ENCODE measurements at regions not wholly inside any gene's neighbourhood (a gene's known extent, or its start where the extent isn't known, plus 50 kb on each side); places are given as distances from the start of the nearest gene placed in this dataset.

DNA sequence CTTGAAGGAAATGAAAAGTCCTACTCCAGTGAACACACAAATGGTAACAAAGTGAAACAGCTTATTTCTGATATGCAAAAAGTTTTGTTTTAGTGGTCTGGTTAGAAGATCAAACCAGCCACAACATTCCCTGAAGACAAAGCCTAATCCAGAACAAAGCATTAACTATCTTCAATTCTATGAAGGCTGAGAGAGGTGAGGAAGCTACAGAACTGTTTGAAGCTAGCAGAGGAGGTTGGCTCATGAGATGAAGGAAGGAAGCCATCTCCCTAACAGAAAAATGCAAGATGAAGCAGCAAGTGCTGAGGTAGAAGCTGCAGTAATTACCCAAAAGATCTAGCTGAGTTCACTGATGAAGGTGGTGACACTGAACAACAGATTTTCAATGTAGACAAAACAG, 168.4 kb downstream of the IGLL1 start:
- Histone ChIP-seq H4K8ac (ENCODE audit: extremely low read depth, insufficient read depth, low read length) (no peak overlapping the region), H3K9me3 (ENCODE audit: insufficient read depth in 2 of 2, low read depth in 1 of 2, low read length in 1 of 2) (no peaks in the 10 kb centered on the region), H3K27ac (ENCODE audit: low read depth, low read length) (no peak overlapping the region), H4K91ac (replicated peaks; ENCODE audit: insufficient read length, low read length) (no peak overlapping the region), H2AK5ac (ENCODE audit: low read depth, low read length) (no peak overlapping the region), H2AFZ (ENCODE audit: low read length) (no peak overlapping the region), H3K4me2 (ENCODE audit: insufficient read depth in 1 of 2, low read depth in 2 of 2, low read length in 2 of 2) (no peak overlapping the region), H2BK20ac (ENCODE audit: low read length) (no peak overlapping the region), H3K4me3 (ENCODE audit: extremely low read depth in 1 of 4, insufficient read depth in 2 of 4, low read depth in 3 of 4, low read length in 4 of 4) (no peak overlapping the region), H2BK12ac (ENCODE audit: low read depth, low read length) (no peak overlapping the region), H3K14ac (ENCODE audit: insufficient read length) (no peak overlapping the region), H3K56ac (replicated peaks; ENCODE audit: insufficient read length, low read depth, low read length) (no peak overlapping the region), H3K23me2 (ENCODE audit: low read depth, low read length) (no peaks in the 10 kb centered on the region), H3K79me1 (ENCODE audit: low read depth, low read length) (no peaks in the 10 kb centered on the region), H3K36me3 (ENCODE audit: control insufficient read depth in 2 of 4, insufficient read depth in 4 of 4, low read length in 3 of 4) (no peaks in the 10 kb centered on the region), H3K27me3 (replicated peaks in 1 of 4; ENCODE audit: control insufficient read depth in 3 of 4, extremely low read depth in 1 of 4, insufficient read depth in 3 of 4, low read length in 3 of 4) (peaks cover 0 to 6% (median under 1%) of the 10 kb centered on the region in 4 experiments; a peak in 2 of 7 replicates), H3K23ac (ENCODE audit: insufficient read length) (no peak overlapping the region), H3K4ac (replicated peaks; ENCODE audit: insufficient read length, low read depth, low read length) (no peak overlapping the region), H2BK5ac (ENCODE audit: low read depth, low read length) (no peak overlapping the region), H2BK120ac (replicated peaks; ENCODE audit: low read depth, low read length) (no peak overlapping the region), H3K79me2 (ENCODE audit: control insufficient read depth in 1 of 2, insufficient read depth in 2 of 2, low read length in 2 of 2) (no peaks in the 10 kb centered on the region), H3K4me1 (replicated peaks in 1 of 4; ENCODE audit: control insufficient read depth in 3 of 4, insufficient read depth in 4 of 4, low read length in 3 of 4) (no peaks in the 10 kb centered on the region; a peak in 2 of 7 replicates), H4K5ac (ENCODE audit: insufficient read length, low read depth, low read length) (no peak overlapping the region), H3K9ac (replicated peaks in 1 of 4; ENCODE audit: extremely low read depth in 1 of 4, low read depth in 3 of 4, low read length in 3 of 4) (no peak overlapping the region), H2BK15ac (ENCODE audit: low read length) (no peak overlapping the region), H3K18ac (ENCODE audit: extremely low read depth, low read length) (no peak overlapping the region), H4K20me1 (replicated peaks in 1 of 2; ENCODE audit: control insufficient read depth in 1 of 2, insufficient read depth in 2 of 2, low read length in 2 of 2) (no peaks in the 10 kb centered on the region)
- POLR2A ChIA-PET (ENCODE audit: partially characterized antibody), result no interaction called here
- no peak for DNase-seq (ENCODE audit: low read depth in 1 of 2, low spot score in 2 of 2)
- CTCF ChIA-PET (ENCODE audit: partially characterized antibody), result interaction anchor here (0.8 to 1.5 kb wide), 5 partner anchors 10 to 127 kb away, joined by 3 to 4 read pairs (median 3); no protein-coding TSS in a partner anchor
- FAIRE-seq, result no peak
- TF ChIP-seq CTBP2 (IDR thresholded peaks at IDR 0.05; ENCODE audit: borderline replicate concordance, insufficient read depth, insufficient read length, low read length) (no peak), KDM5A (IDR thresholded peaks at IDR 0.05; ENCODE audit: low read length) (no peak), MAFK (IDR thresholded peaks at IDR 0.05; ENCODE audit: low read depth, low read length) (no peak), POLR2A (IDR thresholded peaks at IDR 0.05; ENCODE audit: control extremely low read depth in 1 of 2, low read depth in 2 of 2, low read length in 2 of 2) (no peak), BCL11A (IDR thresholded peaks at IDR 0.05; ENCODE audit: low read depth in 2 of 2, low read length in 2 of 2) (no peak), RNF2 (IDR thresholded peaks at IDR 0.05; ENCODE audit: borderline replicate concordance, low read depth, low read length, missing control alignments, poor library complexity, severe bottlenecking) (no peak), CHD1 (IDR thresholded peaks at IDR 0.05; ENCODE audit: low read depth, low read length) (no peak), TAF1 (IDR thresholded peaks at IDR 0.05; ENCODE audit: low read depth, low read length) (no peak), BRCA1 (IDR thresholded peaks at IDR 0.05; ENCODE audit: low read depth, low read length) (no peak), NANOG (IDR thresholded peaks at IDR 0.05; ENCODE audit: insufficient read depth, low read depth, low read length, poor library complexity, severe bottlenecking) (no peak), ZNF274 (IDR thresholded peaks at IDR 0.05; ENCODE audit: borderline replicate concordance, extremely low read depth, low read length) (no peak), RBBP5 (IDR thresholded peaks at IDR 0.05; ENCODE audit: borderline replicate concordance, low read depth, low read length) (no peak), SIX5 (IDR thresholded peaks at IDR 0.05; ENCODE audit: low read depth, low read length) (no peak), ASH2L (IDR thresholded peaks at IDR 0.05; ENCODE audit: low read length) (no peak), POLR2AphosphoS5 (IDR thresholded peaks at IDR 0.05; ENCODE audit: low read depth, low read length) (no peak)

Measured in H1 (cell line).